ENCODE measurements at regions not wholly inside any gene's neighbourhood (a gene's known extent, or its start where the extent isn't known, plus 50 kb on each side); places are given as distances from the start of the nearest gene placed in this dataset.

DNA sequence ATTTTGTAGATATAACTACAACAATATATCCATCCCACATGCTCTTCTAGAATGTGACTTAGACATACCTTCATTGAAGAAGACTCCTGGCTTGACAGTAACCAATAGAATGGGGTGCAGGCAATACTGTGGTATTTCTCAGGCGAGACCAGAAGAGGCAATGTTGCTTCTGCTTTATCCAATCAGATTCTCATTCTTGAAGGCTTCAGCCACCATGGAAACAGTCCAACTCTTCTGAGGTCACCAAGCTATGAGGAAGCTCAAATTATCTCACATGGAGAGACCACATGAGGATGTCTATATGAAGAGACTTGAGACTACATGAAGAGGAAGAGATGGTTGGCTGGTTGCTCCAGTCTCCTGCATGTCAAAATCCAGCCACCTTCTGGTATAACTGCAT lies 469.9 kb downstream of the PCDH10 start:
- DNase-seq (ENCODE audit: low spot score), result no peak
- in situ Hi-C loops (cut with MboI; ENCODE audit: low pct_unique_long_range_greater_than_20kb, low sequenced_read_pairs, unreplicated experiment), result no loop called here
- TF ChIP-seq, protein P1, sequence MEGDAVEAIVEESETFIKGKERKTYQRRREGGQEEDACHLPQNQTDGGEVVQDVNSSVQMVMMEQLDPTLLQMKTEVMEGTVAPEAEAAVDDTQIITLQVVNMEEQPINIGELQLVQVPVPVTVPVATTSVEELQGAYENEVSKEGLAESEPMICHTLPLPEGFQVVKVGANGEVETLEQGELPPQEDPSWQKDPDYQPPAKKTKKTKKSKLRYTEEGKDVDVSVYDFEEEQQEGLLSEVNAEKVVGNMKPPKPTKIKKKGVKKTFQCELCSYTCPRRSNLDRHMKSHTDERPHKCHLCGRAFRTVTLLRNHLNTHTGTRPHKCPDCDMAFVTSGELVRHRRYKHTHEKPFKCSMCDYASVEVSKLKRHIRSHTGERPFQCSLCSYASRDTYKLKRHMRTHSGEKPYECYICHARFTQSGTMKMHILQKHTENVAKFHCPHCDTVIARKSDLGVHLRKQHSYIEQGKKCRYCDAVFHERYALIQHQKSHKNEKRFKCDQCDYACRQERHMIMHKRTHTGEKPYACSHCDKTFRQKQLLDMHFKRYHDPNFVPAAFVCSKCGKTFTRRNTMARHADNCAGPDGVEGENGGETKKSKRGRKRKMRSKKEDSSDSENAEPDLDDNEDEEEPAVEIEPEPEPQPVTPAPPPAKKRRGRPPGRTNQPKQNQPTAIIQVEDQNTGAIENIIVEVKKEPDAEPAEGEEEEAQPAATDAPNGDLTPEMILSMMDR (IDR thresholded peaks at IDR 0.05; ENCODE audit: extremely low read depth, insufficient read depth, missing control alignments), result no peak

DNA sequence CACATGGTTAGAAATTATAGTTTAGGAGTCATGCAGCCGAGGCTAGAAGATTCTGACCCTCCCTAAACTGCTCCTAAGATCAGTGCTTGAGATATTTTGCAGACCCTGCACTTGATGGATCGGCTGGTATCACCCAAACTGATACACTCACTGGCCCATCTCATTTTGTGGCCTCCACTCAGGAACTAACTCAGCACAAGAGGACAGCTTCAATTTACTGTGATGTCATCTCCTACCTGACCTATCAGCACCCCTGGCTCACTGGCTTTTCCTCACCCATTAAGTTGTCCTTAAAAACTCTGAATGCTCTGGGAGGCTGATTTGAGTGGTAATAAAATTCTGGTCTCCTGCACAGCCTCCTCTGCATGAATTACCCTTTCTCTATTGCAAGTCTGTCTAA lies 450.9 kb downstream of the PCDH10 start:
- in situ Hi-C loops (cut with MboI; ENCODE audit: low pct_unique_long_range_greater_than_20kb, low sequenced_read_pairs, unreplicated experiment), result no loop called here
- TF ChIP-seq, protein P1 (IDR thresholded peaks at IDR 0.05; ENCODE audit: extremely low read depth, insufficient read depth, missing control alignments), result no peak
- DNase-seq (ENCODE audit: low spot score), result no peak

DNA sequence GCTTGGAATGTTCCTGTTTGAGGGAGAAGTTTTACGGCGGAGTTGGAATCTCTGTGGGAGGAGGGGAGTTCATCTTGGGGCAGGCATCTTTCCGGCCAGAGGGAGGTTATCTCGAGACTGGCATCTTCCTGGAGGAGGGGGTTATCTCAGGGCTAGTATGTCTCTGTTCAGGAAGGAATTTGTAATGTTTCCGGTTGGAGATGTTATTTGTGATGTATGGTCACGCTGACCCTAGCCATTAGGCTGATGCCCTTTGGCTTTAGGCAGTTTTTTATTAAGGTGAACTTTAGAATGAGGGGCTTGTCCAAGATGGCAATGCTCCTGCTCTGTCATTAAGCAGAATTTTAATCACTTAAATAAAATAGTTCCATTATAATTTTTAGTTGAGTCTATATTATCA lies 449.7 kb downstream of the PCDH10 start:
- no peak for DNase-seq (ENCODE audit: low spot score)
- in situ Hi-C loops (cut with MboI; ENCODE audit: low pct_unique_long_range_greater_than_20kb, low sequenced_read_pairs, unreplicated experiment), result no loop called here
- TF ChIP-seq, protein P1 (IDR thresholded peaks at IDR 0.05; ENCODE audit: extremely low read depth, insufficient read depth, missing control alignments), result no peak

DNA sequence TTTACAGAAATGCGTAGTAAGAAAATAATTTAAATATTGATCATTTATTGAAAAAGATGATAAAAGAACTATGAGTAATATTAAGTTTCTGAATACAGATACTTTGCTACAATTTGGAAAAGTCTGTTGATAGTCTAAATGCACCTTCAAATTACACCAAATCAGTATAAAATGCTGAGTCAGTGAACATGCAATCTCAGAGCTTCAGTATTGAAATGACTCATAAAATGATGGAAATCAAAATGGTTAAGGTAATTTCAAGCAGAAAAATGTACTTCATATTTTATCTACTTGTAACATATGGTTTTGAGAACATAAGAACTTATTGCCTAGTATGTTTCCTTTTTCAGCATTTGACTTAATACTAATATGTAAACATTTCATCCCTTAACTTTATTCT lies 448.2 kb downstream of the PCDH10 start:
- in situ Hi-C loops (cut with MboI; ENCODE audit: low pct_unique_long_range_greater_than_20kb, low sequenced_read_pairs, unreplicated experiment), result no loop called here
- TF ChIP-seq, protein P1 (IDR thresholded peaks at IDR 0.05; ENCODE audit: extremely low read depth, insufficient read depth, missing control alignments), result no peak
- DNase-seq (ENCODE audit: low spot score), result no peak

DNA sequence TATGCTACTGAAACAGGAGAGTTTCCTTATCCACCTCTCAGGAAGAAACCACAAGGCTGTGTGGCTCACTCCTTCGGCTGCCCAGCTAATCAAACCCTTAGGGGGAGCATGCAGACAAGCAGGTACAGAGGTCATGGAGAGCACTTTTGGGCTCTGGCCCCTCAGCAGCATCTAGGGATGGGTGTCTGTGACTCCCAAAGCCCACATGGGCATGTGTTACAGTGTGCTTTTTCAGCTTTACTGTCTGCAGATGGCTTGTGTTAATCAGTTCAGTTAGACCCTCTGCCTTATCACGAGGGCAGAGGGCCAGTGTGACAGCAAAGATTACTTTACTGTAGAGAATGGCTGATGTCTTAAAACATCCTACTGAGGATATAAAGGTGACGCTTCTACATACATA lies 447.4 kb downstream of the PCDH10 start:
- no peak for DNase-seq (ENCODE audit: low spot score)
- TF ChIP-seq, protein P1 (IDR thresholded peaks at IDR 0.05; ENCODE audit: extremely low read depth, insufficient read depth, missing control alignments), result no peak
- in situ Hi-C loops (cut with MboI; ENCODE audit: low pct_unique_long_range_greater_than_20kb, low sequenced_read_pairs, unreplicated experiment), result no loop called here

DNA sequence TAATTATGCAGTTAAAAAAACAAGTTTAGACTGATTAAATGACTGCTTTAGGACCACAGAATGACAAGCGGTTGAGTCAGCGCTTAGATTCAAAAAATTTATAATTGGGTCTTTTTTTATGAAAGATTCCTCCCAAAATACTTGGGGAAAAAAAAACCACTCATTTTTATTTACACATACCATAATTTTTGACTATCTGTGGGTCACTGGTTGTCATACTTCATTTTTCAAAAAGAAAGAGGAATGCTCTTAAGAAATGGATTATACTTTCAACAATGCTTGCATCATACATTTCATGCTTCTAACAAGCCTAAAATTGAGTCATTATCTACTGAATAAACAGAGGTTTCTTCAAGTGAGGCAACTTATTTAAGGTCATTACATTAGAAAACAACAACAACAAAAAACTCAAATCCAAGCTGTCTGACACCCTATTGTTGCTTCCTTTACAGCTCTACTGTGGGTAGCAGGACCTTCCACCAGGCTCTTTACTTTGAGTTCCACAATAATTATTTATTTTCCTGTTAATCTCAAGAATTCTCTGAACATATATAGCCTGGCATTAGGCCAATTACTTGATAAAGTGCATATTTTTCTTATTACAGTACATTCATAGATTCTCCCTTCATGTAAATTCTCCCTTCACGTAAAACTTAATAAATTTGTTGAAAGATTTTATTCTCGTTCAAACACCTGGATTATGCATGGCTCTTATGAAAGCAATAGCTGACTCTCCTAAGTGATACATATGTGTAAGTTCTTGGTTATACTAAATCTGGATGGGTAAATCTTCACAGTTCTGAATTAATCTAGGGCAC lies 445.5 kb downstream of the PCDH10 start:
- DNase-seq (ENCODE audit: low spot score), result no peak
- in situ Hi-C loops (cut with MboI; ENCODE audit: low pct_unique_long_range_greater_than_20kb, low sequenced_read_pairs, unreplicated experiment), result no loop called here

More for the DNA sequence above, 445.5 kb downstream of the PCDH10 start:
- TF ChIP-seq, protein P1 (IDR thresholded peaks at IDR 0.05; ENCODE audit: extremely low read depth, insufficient read depth, missing control alignments), result no peak

All from GM13977 (cell line).